OCI-LY1 (cell line): ENCODE measurements at regions not wholly inside any gene's neighbourhood (a gene's known extent, or its start where the extent isn't known, plus 50 kb on each side); places are given as distances from the start of the nearest gene placed in this dataset.

Source experiments
- H2AFZ ChIP-seq: fragments of 200-600 bp; sonication (generic), shearing (Covaris generic); 2 replicates; pipeline ENCODE4 v1.6.0; 2014; ENCODE audit warnings: antibody characterized with exemption, mild to moderate bottlenecking, low read length
- H3F3A ChIP-seq: fragments of 200-600 bp; sonication (generic), shearing (Covaris generic); 2 replicates; pipeline ENCODE4 v1.6.0; 2014; ENCODE audit warnings: mild to moderate bottlenecking, antibody characterized with exemption, low read length, moderate library complexity; ENCODE audit not compliant: insufficient read depth
- H3K27ac ChIP-seq: fragments of 200-600 bp; sonication (generic); 2 replicates; pipeline ENCODE4 v1.5.1; 2014; ENCODE audit warnings: low read length, mixed run types, mild to moderate bottlenecking, low read depth; ENCODE audit not compliant: poor library complexity, severe bottlenecking
- H3K27me3 ChIP-seq: fragments of 200-600 bp; sonication (generic); 2 replicates; pipeline ENCODE4 v1.6.0; 2014; ENCODE audit warnings: antibody characterized with exemption, mild to moderate bottlenecking, low read length, moderate library complexity; ENCODE audit not compliant: insufficient read depth
- H3K36me3 ChIP-seq: fragments of 200-600 bp; sonication (generic); 2 replicates; pipeline ENCODE4 v1.6.1; 2014; ENCODE audit warnings: mild to moderate bottlenecking, antibody characterized with exemption, low read length, moderate library complexity, mixed read lengths; ENCODE audit not compliant: insufficient read depth
- H3K4me1 ChIP-seq: fragments of 200-600 bp; sonication (generic); 2 replicates; pipeline ENCODE4 v1.5.1; 2014; ENCODE audit warnings: mild to moderate bottlenecking, low read length, moderate library complexity; ENCODE audit not compliant: insufficient read depth, severe bottlenecking
- H3K4me2 ChIP-seq: fragments of 200-600 bp; sonication (generic), shearing (Covaris generic); 2 replicates; pipeline ENCODE4 v1.6.1; 2014; ENCODE audit warnings: low read length
- H3K4me3 ChIP-seq: fragments of 200-600 bp; sonication (generic); 2 replicates; pipeline ENCODE4 v1.5.1; 2014; ENCODE audit warnings: low read length, low read depth, mild to moderate bottlenecking, mixed read lengths; ENCODE audit not compliant: poor library complexity, severe bottlenecking
- H3K79me2 ChIP-seq: fragments of 200-600 bp; shearing (Covaris generic); 2 replicates; pipeline ENCODE4 v1.6.1; 2016; ENCODE audit warnings: mixed run types, low read length, mixed read lengths; ENCODE audit not compliant: insufficient read depth
- H3K9ac ChIP-seq: fragments of 200-600 bp; sonication (generic), shearing (Covaris generic); 2 replicates; pipeline ENCODE4 v1.6.1; 2014; ENCODE audit warnings: mild to moderate bottlenecking, low read length, mixed read lengths
- H3K9me2 ChIP-seq: fragments of 200-600 bp; sonication (generic), shearing (Covaris generic); 2 replicates; pipeline ENCODE4 v1.6.1; 2014; ENCODE audit warnings: low read depth, mild to moderate bottlenecking, low read length, mixed read lengths
- H3K9me3 ChIP-seq: fragments of 200-600 bp; shearing (Covaris generic); 2 replicates; pipeline ENCODE4 v1.6.1; 2014; ENCODE audit warnings: low read length, mixed read lengths
- H4K20me1 ChIP-seq: fragments of 200-600 bp; sonication (generic), shearing (Covaris generic); 2 replicates; pipeline ENCODE4 v1.6.0; 2016; ENCODE audit warnings: mild to moderate bottlenecking, low read length; ENCODE audit not compliant: insufficient read depth
- CTCF ChIP-seq: fragments of 200-600 bp; sonication (generic), shearing (Covaris generic); IDR thresholded peaks from 2 replicates; pipeline ENCODE4 v1.5.1; 2017; ENCODE audit warnings: mild to moderate bottlenecking, antibody characterized with exemption, low read length, moderate library complexity, mixed read lengths
- EZH2 ChIP-seq: fragments of 200-600 bp; sonication (generic), shearing (Covaris generic); IDR thresholded peaks from 2 replicates; pipeline ENCODE4 v1.8.0; 2017; ENCODE audit warnings: borderline replicate concordance, mixed run types, mild to moderate bottlenecking, antibody characterized with exemption, low read length, moderate library complexity, mixed read lengths

GRCh38 chr4:13918991-13919441, 291.5 kb upstream of the BOD1L1 start:
- H2AFZ ChIP-seq = no peak overlapping the region
- no peaks in the 10 kb centered on the region for H3K36me3 ChIP-seq
- H4K20me1 ChIP-seq = no peaks in the 10 kb centered on the region
- TF ChIP-seq EZH2 (no peak), CTCF (no peak)
- no peak overlapping the region for H3K4me3 ChIP-seq
- H3K9me2 ChIP-seq = no peaks in the 10 kb centered on the region
- H3K4me1 ChIP-seq = no peaks in the 10 kb centered on the region
- H3K9ac ChIP-seq = no peak overlapping the region
- H3F3A ChIP-seq = no peaks in the 10 kb centered on the region
- no peak overlapping the region for H3K4me2 ChIP-seq
- no peaks in the 10 kb centered on the region for H3K27me3 ChIP-seq
- H3K79me2 ChIP-seq = no peaks in the 10 kb centered on the region
- H3K27ac ChIP-seq = no peak overlapping the region
- H3K9me3 ChIP-seq = no peaks in the 10 kb centered on the region

- Histone ChIP-seq H3K4me3 (no peak overlapping the region), H4K20me1 (no peaks in the 10 kb centered on the region), H3K27ac (no peak overlapping the region), H3K9ac (no peak overlapping the region), H2AFZ (no peak overlapping the region), H3F3A (no peaks in the 10 kb centered on the region), H3K79me2 (no peaks in the 10 kb centered on the region), H3K36me3 (no peaks in the 10 kb centered on the region), H3K27me3 (no peaks in the 10 kb centered on the region), H3K4me2 (no peak overlapping the region), H3K4me1 (no peaks in the 10 kb centered on the region), H3K9me3 (no peaks in the 10 kb centered on the region), H3K9me2 (no peaks in the 10 kb centered on the region)
- no peak for TF ChIP-seq EZH2
- TF ChIP-seq CTCF = no peak
These were observed 292.8 kb upstream of the BOD1L1 start for GRCh38 chr4:13920111-13920875.

GRCh38 chr4:13920901-13921300, 293.4 kb upstream of the BOD1L1 start:
- no peak overlapping the region for H3K4me3 ChIP-seq
- no peak overlapping the region for H3K9ac ChIP-seq
- no peaks in the 10 kb centered on the region for H3K4me1 ChIP-seq
- H3F3A ChIP-seq = no peaks in the 10 kb centered on the region
- no peaks in the 10 kb centered on the region for H3K9me3 ChIP-seq
- no peak for TF ChIP-seq EZH2
- no peak for TF ChIP-seq CTCF
- no peaks in the 10 kb centered on the region for H4K20me1 ChIP-seq
- H3K4me2 ChIP-seq = no peak overlapping the region
- no peaks in the 10 kb centered on the region for H3K9me2 ChIP-seq
- no peaks in the 10 kb centered on the region for H3K27me3 ChIP-seq
- H2AFZ ChIP-seq = no peak overlapping the region
- no peaks in the 10 kb centered on the region for H3K79me2 ChIP-seq
- no peaks in the 10 kb centered on the region for H3K36me3 ChIP-seq
- no peak overlapping the region for H3K27ac ChIP-seq
